Vagina (tissue), 2 donors: ENCODE measurements at regions not wholly inside any gene's neighbourhood (a gene's known extent, or its start where the extent isn't known, plus 50 kb on each side); places are given as distances from the start of the nearest gene placed in this dataset.
"Not testable (repeated sequence)": the region's sequence is repeated elsewhere in the genome, so short reads cannot be mapped to it uniquely, and the experiment has no call there.

Source experiments
- DNase-seq, 2 donors: peaks; one replicate each; pipeline ENCODE4 v3.0.0-alpha.2; 2017; ENCODE audit errors: extremely low spot score in 2 of 2
- H3K27ac ChIP-seq: fragments of 200-600 bp; sonication (generic); one replicate; pipeline ENCODE4 v1.5.1; 2019
- H3K27me3 ChIP-seq: fragments of 200-600 bp; sonication (generic); one replicate; pipeline ENCODE4 v1.5.1; 2019
- H3K36me3 ChIP-seq, 2 donors: fragments of 200-600 bp; sonication (generic); one replicate each; pipeline ENCODE4 v1.5.1; 2017 to 2019
- H3K4me1 ChIP-seq: fragments of 200-600 bp; sonication (generic); one replicate; pipeline ENCODE4 v1.5.1; 2019
- H3K4me3 ChIP-seq, 2 donors: fragments of 200-600 bp; sonication (generic); 1 replicate in 1 of 2; 2 replicates in 1 of 2; pipeline ENCODE4 v1.5.1; 2016 to 2019
- H3K9me3 ChIP-seq: fragments of 200-600 bp; sonication (generic); one replicate; pipeline ENCODE4 v1.5.1; 2019
- POLR2A ChIP-seq, 2 donors: fragments of 450-650 bp; IDR thresholded peaks; one replicate each; pipeline ENCODE4 v1.6.1; 2017; ENCODE audit warnings: antibody characterized with exemption in 2 of 2, mild to moderate bottlenecking in 2 of 2, moderate library complexity in 2 of 2
- POLR2AphosphoS5 ChIP-seq, 2 donors: sonication (generic); formaldehyde crosslinking; IDR thresholded peaks; one replicate each; pipeline ENCODE4 v1.9.0; 2017; ENCODE audit warnings: antibody characterized with exemption in 2 of 2, mild to moderate bottlenecking in 2 of 2, low read depth in 1 of 2; ENCODE audit not compliant: insufficient read depth in 1 of 2
- intact Hi-C: fragments of 100-400 bp; cut with DNase I; formaldehyde crosslinking; loops from one replicate; pipeline ENCODE4 v1.15.1; 2023
- TF ChIP-seq, protein P1 (sequence below), 3 experiments: fragments of 450-650 bp in 2 of 3; fragments of 200-600 bp in 1 of 3; sonication (generic) in 1 of 3; IDR thresholded peaks; one replicate each; pipeline ENCODE4 v1.5.1; 2017 to 2019; ENCODE audit warnings: antibody characterized with exemption in 3 of 3, mild to moderate bottlenecking in 2 of 3, moderate library complexity in 2 of 3

GRCh38 chr13:65217471-65217995 is 2012.6 kb downstream of the PCDH9 start:
- no peaks in the 10 kb centered on the region for H3K36me3 ChIP-seq
- no peak overlapping the region for H3K4me3 ChIP-seq
- H3K27ac ChIP-seq, result no peak overlapping the region
- TF ChIP-seq POLR2AphosphoS5 (IDR thresholded peaks at IDR 0.05; ENCODE audit: insufficient read depth in 1 of 2, low read depth in 1 of 2) (no peak), POLR2A (IDR thresholded peaks at IDR 0.05) (no peak)
- TF ChIP-seq, protein P1, sequence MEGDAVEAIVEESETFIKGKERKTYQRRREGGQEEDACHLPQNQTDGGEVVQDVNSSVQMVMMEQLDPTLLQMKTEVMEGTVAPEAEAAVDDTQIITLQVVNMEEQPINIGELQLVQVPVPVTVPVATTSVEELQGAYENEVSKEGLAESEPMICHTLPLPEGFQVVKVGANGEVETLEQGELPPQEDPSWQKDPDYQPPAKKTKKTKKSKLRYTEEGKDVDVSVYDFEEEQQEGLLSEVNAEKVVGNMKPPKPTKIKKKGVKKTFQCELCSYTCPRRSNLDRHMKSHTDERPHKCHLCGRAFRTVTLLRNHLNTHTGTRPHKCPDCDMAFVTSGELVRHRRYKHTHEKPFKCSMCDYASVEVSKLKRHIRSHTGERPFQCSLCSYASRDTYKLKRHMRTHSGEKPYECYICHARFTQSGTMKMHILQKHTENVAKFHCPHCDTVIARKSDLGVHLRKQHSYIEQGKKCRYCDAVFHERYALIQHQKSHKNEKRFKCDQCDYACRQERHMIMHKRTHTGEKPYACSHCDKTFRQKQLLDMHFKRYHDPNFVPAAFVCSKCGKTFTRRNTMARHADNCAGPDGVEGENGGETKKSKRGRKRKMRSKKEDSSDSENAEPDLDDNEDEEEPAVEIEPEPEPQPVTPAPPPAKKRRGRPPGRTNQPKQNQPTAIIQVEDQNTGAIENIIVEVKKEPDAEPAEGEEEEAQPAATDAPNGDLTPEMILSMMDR (IDR thresholded peaks at IDR 0.05), result no peak
- no peaks in the 10 kb centered on the region for H3K27me3 ChIP-seq
- no peak for DNase-seq
- intact Hi-C loops, result no loop called here
- no peaks in the 10 kb centered on the region for H3K9me3 ChIP-seq
- no peaks in the 10 kb centered on the region for H3K4me1 ChIP-seq

DNA sequence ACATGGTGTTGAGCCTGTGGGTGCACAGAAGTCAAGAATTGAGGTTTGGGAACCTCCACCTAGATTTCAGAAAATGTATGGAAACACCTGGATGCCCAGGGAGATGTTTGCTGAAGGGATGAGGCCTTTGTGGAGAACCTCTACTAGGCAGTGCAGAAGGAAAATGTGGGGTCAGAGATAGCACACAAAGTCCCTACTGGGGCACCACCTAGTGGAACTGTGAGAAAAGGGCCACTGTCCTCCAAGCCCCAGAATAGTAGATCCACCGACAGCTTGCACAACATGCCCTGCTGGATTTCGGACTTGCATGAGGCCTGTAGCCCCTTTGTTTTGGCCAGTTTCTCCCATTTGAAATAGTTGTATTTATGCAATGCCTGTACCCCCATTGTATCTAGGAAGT is 2027.3 kb downstream of the PCDH9 start:
- H3K27ac ChIP-seq, H3K36me3 ChIP-seq, H3K4me3 ChIP-seq, DNase-seq, intact Hi-C loops, H3K27me3 ChIP-seq, H3K4me1 ChIP-seq, H3K9me3 ChIP-seq: not testable (repeated sequence)

GRCh38 chr13:65188721-65189120 is 2041.4 kb downstream of the PCDH9 start:
- Histone ChIP-seq H3K36me3 (no peaks in the 10 kb centered on the region), H3K27me3 (no peaks in the 10 kb centered on the region), H3K9me3 (no peaks in the 10 kb centered on the region), H3K4me1 (no peaks in the 10 kb centered on the region), H3K27ac (no peak overlapping the region), H3K4me3 (no peak overlapping the region)
- DNase-seq, result no peak
- intact Hi-C loops, result no loop called here
- TF ChIP-seq, protein P1 (IDR thresholded peaks at IDR 0.05), result no peak
- TF ChIP-seq POLR2AphosphoS5 (IDR thresholded peaks at IDR 0.05; ENCODE audit: insufficient read depth in 1 of 2, low read depth in 1 of 2) (no peak), POLR2A (IDR thresholded peaks at IDR 0.05) (no peak)

DNA sequence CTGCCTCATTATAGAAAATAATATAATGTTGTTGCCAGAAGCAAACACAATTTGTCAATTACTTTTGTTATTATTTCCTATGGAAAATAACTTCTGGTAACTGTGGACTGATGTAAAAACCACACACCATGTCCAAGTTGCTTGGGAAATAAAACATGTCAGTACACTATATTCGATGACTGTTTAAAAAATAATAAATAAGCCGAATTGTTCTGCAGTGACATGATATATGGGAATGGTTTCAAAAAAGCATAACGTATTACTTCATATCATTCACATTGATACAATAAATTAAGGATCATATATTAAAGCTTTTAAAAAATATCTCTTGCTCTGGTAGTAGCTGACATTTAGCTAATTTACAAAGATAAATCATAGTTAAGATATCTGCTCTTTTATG is 2062.1 kb downstream of the PCDH9 start:
- Histone ChIP-seq H3K27ac (no peak overlapping the region), H3K9me3 (no peaks in the 10 kb centered on the region), H3K4me3 (no peak overlapping the region), H3K27me3 (no peaks in the 10 kb centered on the region), H3K4me1 (no peaks in the 10 kb centered on the region), H3K36me3 (no peaks in the 10 kb centered on the region)
- intact Hi-C loops, result no loop called here
- TF ChIP-seq POLR2AphosphoS5 (IDR thresholded peaks at IDR 0.05; ENCODE audit: insufficient read depth in 1 of 2, low read depth in 1 of 2) (no peak), POLR2A (IDR thresholded peaks at IDR 0.05) (no peak)
- TF ChIP-seq, protein P1 (IDR thresholded peaks at IDR 0.05), result no peak
- DNase-seq, result no peak

- TF ChIP-seq, protein P1 (IDR thresholded peaks at IDR 0.05), result no peak
- TF ChIP-seq POLR2AphosphoS5 (IDR thresholded peaks at IDR 0.05; ENCODE audit: insufficient read depth in 1 of 2, low read depth in 1 of 2), result no peak
- TF ChIP-seq POLR2A (IDR thresholded peaks at IDR 0.05), result no peak
- no peaks in the 10 kb centered on the region for H3K27me3 ChIP-seq
- no peak for DNase-seq
- no peak overlapping the region for H3K4me3 ChIP-seq
- H3K36me3 ChIP-seq, result no peaks in the 10 kb centered on the region
- H3K9me3 ChIP-seq, result no peaks in the 10 kb centered on the region
- intact Hi-C loops, result no loop called here
- H3K27ac ChIP-seq, result no peak overlapping the region
- no peaks in the 10 kb centered on the region for H3K4me1 ChIP-seq
These were observed 2063.5 kb downstream of the PCDH9 start for GRCh38 chr13:65166675-65167074.
